ENCODE measurements at regions not wholly inside any gene's neighbourhood (a gene's known extent, or its start where the extent isn't known, plus 50 kb on each side); places are given as distances from the start of the nearest gene placed in this dataset.
A peak's percentile ranks its signal among the peaks of the same experiment; 100 is the strongest.

GRCh38 chr4:175127314-175127713 lies 209.2 kb downstream of the ADAM29 start:
- DNase-seq (ENCODE audit: low spot score), result no peak

- no peak for DNase-seq (ENCODE audit: low spot score)
These were observed 211.6 kb downstream of the ADAM29 start for GRCh38 chr4:175129797-175130196.

GRCh38 chr4:175139205-175139604 lies 221.0 kb downstream of the ADAM29 start:
- no peak for DNase-seq (ENCODE audit: low spot score)

GRCh38 chr4:175143116-175143515 lies 225.0 kb downstream of the ADAM29 start:
- DNase-seq (ENCODE audit: low spot score), result no peak

GRCh38 chr4:175146799-175147198 lies 228.6 kb downstream of the ADAM29 start:
- no peak for DNase-seq (ENCODE audit: low spot score)

- DNase-seq (ENCODE audit: low spot score), result no peak
These were observed 229.1 kb downstream of the ADAM29 start for GRCh38 chr4:175147233-175147632.

- DNase-seq (ENCODE audit: low spot score), result no peak
These were observed 247.9 kb downstream of the ADAM29 start for GRCh38 chr4:175166020-175166419.

- DNase-seq (ENCODE audit: low spot score), result no peak
These were observed 258.6 kb downstream of the ADAM29 start for GRCh38 chr4:175176710-175177109.

GRCh38 chr4:175190654-175191053 lies 272.5 kb downstream of the ADAM29 start:
- DNase-seq (ENCODE audit: low spot score), result no peak

GRCh38 chr4:175198056-175198455 lies 279.9 kb downstream of the ADAM29 start:
- DNase-seq (ENCODE audit: low spot score), result no peak

- no peak for DNase-seq (ENCODE audit: low spot score)
These were observed 297.1 kb downstream of the ADAM29 start for GRCh38 chr4:175215208-175215607.

GRCh38 chr4:175215657-175216056 lies 297.5 kb downstream of the ADAM29 start:
- no peak for DNase-seq (ENCODE audit: low spot score)

- no peak for DNase-seq (ENCODE audit: low spot score)
These were observed 311.0 kb downstream of the ADAM29 start for GRCh38 chr4:175229154-175229553.

GRCh38 chr4:175234162-175234561 lies 316.0 kb downstream of the ADAM29 start:
- DNase-seq (ENCODE audit: low spot score), result no peak

GRCh38 chr4:175238827-175239517 lies 320.8 kb downstream of the ADAM29 start:
- no peak for DNase-seq (ENCODE audit: low spot score)

GRCh38 chr4:175246941-175247340 lies 328.8 kb downstream of the ADAM29 start:
- no peak for DNase-seq (ENCODE audit: low spot score)

- DNase-seq (ENCODE audit: low spot score), result no peak
These were observed 334.5 kb downstream of the ADAM29 start for GRCh38 chr4:175252642-175253041.

GRCh38 chr4:175253184-175253902 lies 335.2 kb downstream of the ADAM29 start:
- no peak for DNase-seq (ENCODE audit: low spot score)

GRCh38 chr4:175263537-175263936 lies 345.4 kb downstream of the ADAM29 start:
- no peak for DNase-seq (ENCODE audit: low spot score)

- DNase-seq (ENCODE audit: low spot score), result no peak
These were observed 353.0 kb downstream of the ADAM29 start for GRCh38 chr4:175271010-175271630.

- peak; percentile 13 for DNase-seq (ENCODE audit: low spot score)
These were observed 356.0 kb downstream of the ADAM29 start for GRCh38 chr4:175273995-175274753.

- DNase-seq (ENCODE audit: low spot score), result no peak
These were observed 359.7 kb downstream of the ADAM29 start for GRCh38 chr4:175277816-175278215.

- DNase-seq (ENCODE audit: low spot score), result no peak
These were observed 362.0 kb downstream of the ADAM29 start for GRCh38 chr4:175280153-175280552.
